ENCODE measurements at regions not wholly inside any gene's neighbourhood (a gene's known extent, or its start where the extent isn't known, plus 50 kb on each side); places are given as distances from the start of the nearest gene placed in this dataset.
A peak's percentile ranks its signal among the peaks of the same experiment; 100 is the strongest.
"Not testable (repeated sequence)": the region's sequence is repeated elsewhere in the genome, so short reads cannot be mapped to it uniquely, and the experiment has no call there.

DNA sequence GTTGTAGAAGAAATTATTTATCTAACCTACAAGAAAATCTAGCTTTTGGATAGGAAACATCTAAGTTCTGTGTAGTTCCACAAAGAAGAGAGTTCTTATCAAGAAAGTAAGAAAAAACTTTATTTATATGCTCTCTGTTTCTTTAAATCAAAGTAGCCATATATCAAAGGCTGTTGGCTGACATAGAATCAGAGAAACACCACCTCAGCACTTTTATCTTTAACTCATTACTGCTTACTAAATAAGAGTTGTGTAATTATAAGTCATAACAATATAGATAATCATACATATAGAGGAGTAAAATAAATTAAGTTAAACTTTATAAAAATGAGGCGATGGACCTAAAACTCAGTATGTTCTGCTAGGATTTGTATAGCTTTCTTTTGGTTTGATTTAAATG is 570.6 kb downstream of the PCDH17 start:
- no peak for DNase-seq

DNA sequence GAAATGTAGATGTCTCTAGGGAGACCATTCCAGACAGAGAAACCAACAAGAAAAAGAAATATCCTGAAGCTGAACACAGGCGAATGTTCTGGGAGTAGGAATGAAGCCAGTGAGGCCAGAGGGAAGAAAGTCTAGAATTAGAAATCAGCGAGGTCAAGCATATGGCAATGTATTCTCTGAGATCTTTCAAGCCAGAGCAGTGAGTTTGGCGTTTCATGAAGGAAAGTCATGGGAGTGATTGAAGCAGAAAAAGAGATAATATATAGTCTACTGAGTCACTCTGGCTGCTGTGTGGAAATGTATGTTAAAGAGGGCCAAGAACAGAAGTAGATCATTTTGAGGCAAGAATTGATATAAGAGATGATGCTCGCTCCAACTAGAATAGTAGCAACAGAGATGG is 576.0 kb downstream of the PCDH17 start:
- no peak for DNase-seq

GRCh38 chr13:58235454-58235853 is 603.9 kb downstream of the PCDH17 start:
- DNase-seq = no peak

- no peak for DNase-seq
Observed at GRCh38 chr13:58238972-58239773, 607.6 kb downstream of the PCDH17 start.

DNA sequence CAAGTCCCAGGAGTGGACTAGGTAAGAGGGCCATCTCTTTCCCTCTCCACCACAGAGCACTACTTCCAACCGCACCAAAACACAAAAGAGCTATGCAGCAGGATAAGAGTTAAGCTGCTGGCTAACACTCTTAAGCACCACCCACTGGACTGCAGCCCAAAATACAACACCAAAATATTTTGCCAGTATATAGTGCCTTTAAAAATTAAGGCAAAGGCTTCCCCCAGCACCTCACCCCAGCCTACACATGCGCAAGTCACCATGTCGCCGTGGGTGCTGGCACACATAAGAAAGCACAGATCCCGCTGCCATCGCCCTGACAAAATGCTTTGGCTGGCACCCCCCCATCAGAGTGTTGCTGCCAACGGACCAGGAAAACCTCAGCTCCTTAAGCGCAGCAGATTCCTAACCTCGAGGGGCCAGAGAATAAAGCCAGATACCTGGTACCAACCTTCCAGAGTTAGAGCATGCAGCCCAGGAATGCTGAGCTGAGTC is 608.3 kb downstream of the PCDH17 start:
- DNase-seq = no peak

DNA sequence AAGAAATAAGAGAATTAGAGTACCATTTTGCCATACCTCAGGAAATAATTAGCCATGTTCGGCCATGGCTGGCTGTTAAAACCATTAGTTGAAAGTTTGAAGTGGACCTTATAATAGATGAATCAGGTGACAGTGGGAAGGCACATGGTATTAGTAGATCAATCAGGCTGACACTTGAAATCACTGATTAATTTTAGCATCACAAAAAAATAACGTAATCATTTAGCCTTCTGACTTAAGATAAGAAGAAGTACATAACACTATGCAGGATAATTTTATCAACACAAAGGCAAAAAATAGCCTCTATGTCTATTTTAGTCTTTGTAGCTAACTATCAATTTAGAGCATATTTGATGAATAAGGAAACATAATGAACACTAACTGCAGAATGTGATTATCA is 615.5 kb downstream of the PCDH17 start:
- no peak for DNase-seq

DNA sequence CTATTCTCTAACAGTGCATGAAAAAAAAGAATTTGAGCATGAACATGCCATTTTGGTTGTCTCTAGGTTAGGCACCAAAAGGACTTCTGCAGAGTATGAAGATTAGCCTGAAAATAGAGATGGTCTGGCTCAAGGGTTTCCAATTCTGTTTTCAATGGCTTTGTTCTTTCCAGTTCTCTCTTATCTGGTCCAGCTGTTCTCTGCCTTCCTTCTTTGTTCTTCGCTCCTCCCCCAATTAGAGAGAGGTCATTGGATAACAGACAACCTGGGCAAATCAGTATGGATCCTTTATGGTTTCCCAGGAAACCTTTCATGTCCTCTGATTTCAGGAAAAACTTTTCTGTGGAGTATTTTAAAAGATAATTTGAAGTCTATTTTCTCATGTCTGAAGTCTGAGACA is 623.4 kb downstream of the PCDH17 start:
- no peak for DNase-seq

- no peak for DNase-seq
Observed at GRCh38 chr13:58266271-58266670, 634.7 kb downstream of the PCDH17 start.

GRCh38 chr13:58298556-58299135 is 667.1 kb downstream of the PCDH17 start:
- no peak for DNase-seq

DNA sequence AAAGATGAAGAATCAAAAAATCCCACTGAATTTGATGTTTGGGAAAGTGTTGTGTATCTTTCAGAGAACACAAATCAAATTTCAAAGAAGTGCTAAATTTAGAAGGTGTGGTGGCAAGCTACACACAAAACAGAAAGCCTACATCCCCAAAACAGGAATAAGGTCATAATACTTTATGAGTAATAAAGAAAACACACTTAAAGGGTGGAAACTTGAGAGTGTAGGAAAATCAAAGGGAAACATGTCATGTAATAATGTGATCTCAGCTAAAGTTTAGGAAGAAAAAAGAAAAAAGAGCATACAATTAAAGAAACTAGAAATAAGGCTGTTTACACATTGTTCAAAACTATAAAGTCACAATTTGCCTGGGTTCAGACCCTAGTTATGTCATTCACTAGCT is 668.7 kb downstream of the PCDH17 start:
- no peak for DNase-seq

DNA sequence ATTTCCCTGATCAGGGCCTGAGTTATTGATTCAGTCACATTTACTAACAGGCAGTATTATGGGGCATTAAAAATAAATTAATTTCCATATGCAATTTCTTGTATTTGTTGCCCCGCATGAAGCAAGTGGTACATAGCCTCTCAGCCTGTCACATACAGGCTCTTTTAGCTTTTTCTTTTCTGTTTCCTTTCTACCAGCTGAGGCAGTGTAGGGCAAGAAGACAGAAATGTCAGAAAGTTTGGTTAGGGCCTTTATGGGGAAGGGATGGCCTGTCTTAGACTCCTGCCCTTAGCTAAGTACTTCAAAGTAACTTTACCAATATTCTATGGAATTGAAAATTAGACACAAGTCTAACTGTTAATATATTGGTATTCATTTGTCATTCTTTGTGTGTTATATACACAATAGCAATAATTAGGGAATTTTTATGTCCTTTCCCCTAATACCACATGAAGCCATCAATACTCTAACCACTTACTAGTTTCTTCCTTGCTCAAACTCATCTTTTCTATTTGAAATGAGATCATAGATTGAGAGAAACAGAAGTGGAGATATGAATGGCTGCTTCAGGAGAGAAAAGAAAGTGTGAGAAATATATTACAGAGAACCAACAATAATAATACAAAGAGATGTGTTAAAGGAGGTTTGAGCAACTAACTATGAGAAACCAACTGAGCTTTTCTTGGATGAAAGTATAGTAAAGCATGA is 669.6 kb downstream of the PCDH17 start:
- DNase-seq = no peak

DNA sequence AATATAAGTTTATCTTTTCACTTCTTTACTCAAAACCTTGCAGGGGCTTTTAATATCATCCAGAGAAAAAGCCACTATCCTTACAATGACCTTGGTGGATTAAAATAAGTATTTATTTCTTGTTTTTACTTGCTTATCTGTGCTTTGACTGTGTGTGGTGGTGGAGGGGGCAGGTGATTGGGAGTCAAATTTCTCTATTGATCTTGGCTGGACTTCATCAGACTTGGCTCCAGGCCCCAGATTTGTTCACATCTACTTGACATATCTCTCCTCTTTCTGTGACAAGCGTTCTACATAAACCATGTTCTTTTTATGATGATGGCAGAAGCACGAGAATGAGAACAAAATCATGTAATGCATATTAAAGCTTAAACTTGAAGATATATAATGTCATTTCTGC is 670.8 kb downstream of the PCDH17 start:
- DNase-seq = no peak

DNA sequence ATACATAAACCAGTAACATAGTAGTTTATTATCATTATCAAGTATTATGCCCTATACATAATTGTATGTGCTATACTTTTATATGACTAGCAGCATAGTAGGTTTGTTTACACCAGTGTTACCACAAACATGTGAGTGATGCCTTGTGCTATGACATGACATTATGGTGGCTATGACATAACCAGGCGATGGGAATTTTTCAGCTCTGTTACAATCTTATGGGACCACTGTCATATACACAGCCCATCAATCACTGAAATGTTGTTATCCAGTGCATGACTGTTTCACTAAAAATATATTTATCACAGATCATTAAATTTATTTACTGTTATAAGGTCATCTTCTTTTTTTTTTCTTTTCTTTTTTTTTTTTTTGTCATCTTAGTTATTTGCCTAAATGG is 674.5 kb downstream of the PCDH17 start:
- no peak for DNase-seq

- no peak for DNase-seq
Observed at GRCh38 chr13:58313219-58313618, 681.7 kb downstream of the PCDH17 start.

- DNase-seq = no peak
Observed at GRCh38 chr13:58318495-58319167, 687.1 kb downstream of the PCDH17 start.

- no peak for DNase-seq
Observed at GRCh38 chr13:58324161-58324560, 692.6 kb downstream of the PCDH17 start.

GRCh38 chr13:58329746-58330145 is 698.2 kb downstream of the PCDH17 start:
- DNase-seq = no peak

DNA sequence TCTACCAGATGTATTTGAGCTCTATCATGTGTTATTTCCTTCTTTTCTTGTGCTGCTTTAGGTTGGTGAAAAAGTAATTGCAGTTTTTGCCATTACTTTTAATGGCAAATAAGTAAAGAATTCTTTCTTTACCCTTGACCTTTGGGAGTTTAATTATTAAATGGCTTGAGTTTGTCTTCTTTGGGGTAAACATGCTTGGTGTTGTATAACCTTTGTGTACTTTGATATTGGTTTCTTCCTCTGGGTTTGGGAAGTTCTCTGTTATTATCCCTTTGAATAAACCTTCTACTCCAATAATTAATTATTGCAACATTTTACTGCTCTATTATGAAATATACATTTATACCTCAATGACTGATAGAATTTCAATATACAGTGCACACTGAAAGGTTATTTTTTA is 709.4 kb downstream of the PCDH17 start:
- DNase-seq = no peak

DNA sequence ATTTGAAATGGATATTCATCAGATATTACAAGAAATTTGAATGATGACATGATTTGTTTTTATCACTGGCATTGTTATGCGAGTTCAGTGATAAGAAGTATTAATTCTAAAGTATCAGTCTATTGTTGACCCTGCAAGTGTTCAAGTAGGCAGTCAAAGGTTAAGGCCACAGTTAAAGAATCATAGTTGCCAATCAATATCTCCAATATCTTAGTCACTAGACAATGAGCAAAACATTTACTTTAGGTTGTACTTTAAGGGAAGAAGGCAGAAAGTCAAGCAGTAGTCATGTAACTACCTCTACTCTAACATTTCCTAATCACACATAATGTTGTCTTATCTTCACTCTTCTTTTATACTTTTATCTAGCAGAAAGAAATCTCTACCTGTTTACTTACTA is 709.8 kb downstream of the PCDH17 start:
- DNase-seq = no peak

GRCh38 chr13:58343076-58343475 is 711.5 kb downstream of the PCDH17 start:
- peak; percentile 1 for DNase-seq

GRCh38 chr13:58352100-58352499 is 720.6 kb downstream of the PCDH17 start:
- not testable (repeated sequence) for DNase-seq

GRCh38 chr13:58369936-58370335 is 738.4 kb downstream of the PCDH17 start:
- DNase-seq = no peak

DNA sequence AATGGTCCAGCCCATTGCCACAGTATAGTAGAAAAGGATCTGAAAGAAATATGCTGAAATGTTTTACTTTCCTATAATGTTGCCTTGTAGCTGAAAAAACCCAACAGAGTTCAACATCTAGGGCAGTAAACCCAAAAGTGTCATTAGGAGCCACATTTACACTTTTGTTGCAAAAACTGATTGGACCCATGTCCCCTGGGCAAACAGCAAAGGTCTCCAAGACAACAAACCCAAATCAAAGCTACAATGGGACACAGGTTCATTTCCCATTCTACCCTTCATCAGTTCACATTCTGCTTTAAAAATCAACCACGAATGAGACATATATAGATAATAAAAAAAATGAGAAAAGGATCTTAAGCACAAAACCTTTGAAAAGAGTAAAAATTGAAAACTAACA is 744.8 kb downstream of the PCDH17 start:
- no peak for DNase-seq
